ENCODE measurements at regions not wholly inside any gene's neighbourhood (a gene's known extent, or its start where the extent isn't known, plus 50 kb on each side); places are given as distances from the start of the nearest gene placed in this dataset.
"Not testable (repeated sequence)": the region's sequence is repeated elsewhere in the genome, so short reads cannot be mapped to it uniquely, and the experiment has no call there.

DNA sequence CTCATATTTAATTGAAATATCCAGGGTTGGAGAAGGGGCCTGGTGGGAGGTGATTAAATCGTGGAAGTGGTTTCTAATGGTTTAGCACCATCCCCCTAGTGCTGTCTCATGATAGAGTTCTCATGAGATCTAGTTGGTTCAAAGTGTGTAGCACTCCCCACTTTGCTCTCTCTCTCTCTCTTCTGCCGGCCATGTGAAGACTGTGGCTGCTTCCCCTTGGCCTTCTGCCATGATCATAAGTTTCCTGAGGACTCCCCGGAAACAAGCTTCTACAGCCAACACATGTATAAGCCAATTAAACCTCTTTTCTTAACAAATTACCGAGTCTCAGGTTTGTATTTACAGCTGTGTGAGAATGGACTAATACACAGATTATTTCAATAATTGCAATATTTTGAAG lies 305.8 kb upstream of the KCND2 start:
- no peak overlapping the region for H3K4me3 ChIP-seq (ENCODE audit: low read length)
- no peak overlapping the region for H2AFZ ChIP-seq (ENCODE audit: low read depth, low read length)
- H3K27me3 ChIP-seq (ENCODE audit: low read depth, low read length), result no peaks in the 10 kb centered on the region

DNA sequence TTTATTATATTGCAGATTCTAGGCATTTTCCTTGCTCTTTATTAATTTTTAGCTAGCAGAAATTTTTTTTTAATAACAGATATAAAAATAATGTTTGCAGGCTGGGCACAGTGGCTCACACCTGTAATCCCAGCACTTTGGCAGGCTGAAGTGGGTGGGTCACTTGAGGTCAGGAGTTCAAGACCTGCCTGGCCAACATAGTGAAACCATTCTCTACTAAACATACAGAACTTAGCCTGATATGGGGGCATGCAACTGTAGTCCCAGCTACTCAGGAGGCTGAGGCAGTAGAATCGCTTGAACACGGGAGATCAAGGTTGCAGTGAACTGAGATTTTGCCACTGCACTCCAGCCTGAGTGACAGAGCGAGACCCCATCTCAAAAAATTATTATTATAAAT lies 304.6 kb upstream of the KCND2 start:
- H3K4me3 ChIP-seq (ENCODE audit: low read length); H3K9me3 ChIP-seq (ENCODE audit: insufficient read depth, low read length); H2AFZ ChIP-seq (ENCODE audit: low read depth, low read length); H3K27ac ChIP-seq (ENCODE audit: low read length); H3K79me2 ChIP-seq (ENCODE audit: low read length); H3K27me3 ChIP-seq (ENCODE audit: low read depth, low read length); H3K4me1 ChIP-seq (ENCODE audit: low read length); H3K36me3 ChIP-seq (replicated peaks; ENCODE audit: low read depth, low read length); H4K20me1 ChIP-seq (ENCODE audit: insufficient read depth, low read length); H3K9ac ChIP-seq (ENCODE audit: low read length); H3K4me2 ChIP-seq (ENCODE audit: low read length): not testable (repeated sequence)

More for the DNA sequence above, 305.8 kb upstream of the KCND2 start:
- no peaks in the 10 kb centered on the region for H4K20me1 ChIP-seq (ENCODE audit: insufficient read depth, low read length)
- no peak for TF ChIP-seq EZH2phosphoT487 (IDR thresholded peaks at IDR 0.05; ENCODE audit: low read depth)
- H3K36me3 ChIP-seq (replicated peaks; ENCODE audit: low read depth, low read length), result no peaks in the 10 kb centered on the region
- H3K27ac ChIP-seq (ENCODE audit: low read length), result no peak overlapping the region
- no peaks in the 10 kb centered on the region for H3K79me2 ChIP-seq (ENCODE audit: low read length)
- H3K4me2 ChIP-seq (ENCODE audit: low read length), result no peak overlapping the region
- no peak overlapping the region for H3K9ac ChIP-seq (ENCODE audit: low read length)
- no peaks in the 10 kb centered on the region for H3K9me3 ChIP-seq (ENCODE audit: insufficient read depth, low read length)
- H3K4me1 ChIP-seq (ENCODE audit: low read length), result no peaks in the 10 kb centered on the region

DNA sequence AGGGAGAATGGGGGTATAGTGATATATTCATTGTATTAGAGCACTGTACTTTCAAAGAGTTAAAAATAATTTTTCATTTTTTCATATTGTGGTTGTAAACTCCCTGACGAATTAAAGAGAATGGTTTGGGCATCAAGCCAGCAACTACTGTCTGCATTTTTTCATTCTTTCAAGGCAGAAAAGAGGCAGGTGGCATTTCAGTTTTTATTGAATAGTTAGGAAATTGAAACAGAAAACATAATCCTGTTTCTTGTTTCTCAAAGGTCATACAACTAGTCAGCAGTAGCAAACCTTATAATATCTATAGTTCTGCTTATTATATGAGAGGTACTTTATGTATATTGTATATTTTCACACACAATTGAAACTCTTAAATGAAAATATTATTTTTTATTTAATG lies 303.9 kb upstream of the KCND2 start:
- Histone ChIP-seq H3K9me3 (ENCODE audit: insufficient read depth, low read length) (no peaks in the 10 kb centered on the region), H3K4me3 (ENCODE audit: low read length) (no peak overlapping the region)

DNA sequence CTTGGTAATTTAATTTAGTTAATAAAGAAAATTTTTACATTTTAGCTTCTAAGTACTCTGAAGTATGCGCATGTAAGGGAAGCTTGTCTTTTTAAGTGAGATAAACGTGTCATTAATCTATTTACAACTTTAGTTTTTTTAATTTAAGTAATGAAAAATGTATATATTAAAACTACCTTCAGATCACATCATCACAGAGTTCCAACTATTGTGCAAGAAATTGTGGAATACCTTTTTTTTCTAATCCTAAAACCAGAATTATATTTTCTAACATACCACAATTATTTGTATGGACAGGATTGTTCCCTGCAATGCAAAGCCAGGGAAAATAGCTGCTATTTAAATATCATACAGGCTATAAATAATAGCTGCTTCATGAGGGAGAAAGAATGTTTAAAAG lies 303.2 kb upstream of the KCND2 start:
- no peak overlapping the region for H3K9ac ChIP-seq (ENCODE audit: low read length)
- no peaks in the 10 kb centered on the region for H4K20me1 ChIP-seq (ENCODE audit: insufficient read depth, low read length)
- H3K4me2 ChIP-seq (ENCODE audit: low read length), result no peak overlapping the region
- H3K27ac ChIP-seq (ENCODE audit: low read length), result no peak overlapping the region
- H3K27me3 ChIP-seq (ENCODE audit: low read depth, low read length), result no peaks in the 10 kb centered on the region
- no peaks in the 10 kb centered on the region for H3K79me2 ChIP-seq (ENCODE audit: low read length)
- H2AFZ ChIP-seq (ENCODE audit: low read depth, low read length), result no peak overlapping the region
- TF ChIP-seq, protein P1, sequence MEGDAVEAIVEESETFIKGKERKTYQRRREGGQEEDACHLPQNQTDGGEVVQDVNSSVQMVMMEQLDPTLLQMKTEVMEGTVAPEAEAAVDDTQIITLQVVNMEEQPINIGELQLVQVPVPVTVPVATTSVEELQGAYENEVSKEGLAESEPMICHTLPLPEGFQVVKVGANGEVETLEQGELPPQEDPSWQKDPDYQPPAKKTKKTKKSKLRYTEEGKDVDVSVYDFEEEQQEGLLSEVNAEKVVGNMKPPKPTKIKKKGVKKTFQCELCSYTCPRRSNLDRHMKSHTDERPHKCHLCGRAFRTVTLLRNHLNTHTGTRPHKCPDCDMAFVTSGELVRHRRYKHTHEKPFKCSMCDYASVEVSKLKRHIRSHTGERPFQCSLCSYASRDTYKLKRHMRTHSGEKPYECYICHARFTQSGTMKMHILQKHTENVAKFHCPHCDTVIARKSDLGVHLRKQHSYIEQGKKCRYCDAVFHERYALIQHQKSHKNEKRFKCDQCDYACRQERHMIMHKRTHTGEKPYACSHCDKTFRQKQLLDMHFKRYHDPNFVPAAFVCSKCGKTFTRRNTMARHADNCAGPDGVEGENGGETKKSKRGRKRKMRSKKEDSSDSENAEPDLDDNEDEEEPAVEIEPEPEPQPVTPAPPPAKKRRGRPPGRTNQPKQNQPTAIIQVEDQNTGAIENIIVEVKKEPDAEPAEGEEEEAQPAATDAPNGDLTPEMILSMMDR (IDR thresholded peaks at IDR 0.05; ENCODE audit: low read depth, low read length), result no peak
- no peak for TF ChIP-seq EZH2phosphoT487 (IDR thresholded peaks at IDR 0.05; ENCODE audit: low read depth)
- H3K4me1 ChIP-seq (ENCODE audit: low read length), result peaks cover 7% of the 10 kb centered on the region; the same call in 1 of the 2 replicates
- no peaks in the 10 kb centered on the region for H3K9me3 ChIP-seq (ENCODE audit: insufficient read depth, low read length)
- H3K4me3 ChIP-seq (ENCODE audit: low read length), result no peak overlapping the region
- no peaks in the 10 kb centered on the region for H3K36me3 ChIP-seq (replicated peaks; ENCODE audit: low read depth, low read length)

More for the DNA sequence above, 303.9 kb upstream of the KCND2 start:
- peaks cover 7% of the 10 kb centered on the region; the same call in 1 of the 2 replicates for H3K4me1 ChIP-seq (ENCODE audit: low read length)
- no peak overlapping the region for H3K4me2 ChIP-seq (ENCODE audit: low read length)
- no peak overlapping the region for H2AFZ ChIP-seq (ENCODE audit: low read depth, low read length)
- no peaks in the 10 kb centered on the region for H3K79me2 ChIP-seq (ENCODE audit: low read length)
- H3K27ac ChIP-seq (ENCODE audit: low read length), result no peak overlapping the region
- H3K27me3 ChIP-seq (ENCODE audit: low read depth, low read length), result no peaks in the 10 kb centered on the region
- no peak overlapping the region for H3K9ac ChIP-seq (ENCODE audit: low read length)
- TF ChIP-seq, protein P1 (IDR thresholded peaks at IDR 0.05; ENCODE audit: low read depth, low read length), result no peak
- TF ChIP-seq EZH2phosphoT487 (IDR thresholded peaks at IDR 0.05; ENCODE audit: low read depth), result no peak
- no peaks in the 10 kb centered on the region for H4K20me1 ChIP-seq (ENCODE audit: insufficient read depth, low read length)
- no peaks in the 10 kb centered on the region for H3K36me3 ChIP-seq (replicated peaks; ENCODE audit: low read depth, low read length)

DNA sequence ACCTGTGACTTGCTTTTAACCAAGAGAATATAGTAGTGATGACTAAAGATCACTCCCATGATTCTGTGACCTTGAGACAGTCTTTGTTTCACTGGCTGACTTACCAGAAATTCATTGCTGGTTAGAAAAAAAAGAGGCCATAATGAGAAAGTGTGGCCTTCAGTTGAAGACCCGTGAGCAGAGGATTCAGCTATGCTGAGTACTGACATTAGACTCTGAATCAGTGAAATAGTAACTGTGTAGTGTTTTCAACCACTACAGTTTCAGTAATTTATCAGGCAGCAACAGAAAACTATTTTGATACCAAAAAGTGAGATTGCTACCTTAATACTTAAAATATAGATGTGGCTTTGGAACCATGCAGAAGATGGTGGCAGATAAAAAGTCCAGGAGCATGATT lies 298.0 kb upstream of the KCND2 start:
- no peak overlapping the region for H3K4me2 ChIP-seq (ENCODE audit: low read length)
- no peaks in the 10 kb centered on the region for H3K9me3 ChIP-seq (ENCODE audit: insufficient read depth, low read length)
- peaks cover 13% of the 10 kb centered on the region for H3K4me1 ChIP-seq (ENCODE audit: low read length)
- H3K79me2 ChIP-seq (ENCODE audit: low read length), result no peaks in the 10 kb centered on the region
- H3K27ac ChIP-seq (ENCODE audit: low read length), result 0 out of 2 replicates have a peak overlapping the region, but pooled peaks have one; percentile 6
- no peak overlapping the region for H3K9ac ChIP-seq (ENCODE audit: low read length)
- no peaks in the 10 kb centered on the region for H4K20me1 ChIP-seq (ENCODE audit: insufficient read depth, low read length)
- H3K36me3 ChIP-seq (replicated peaks; ENCODE audit: low read depth, low read length), result no peaks in the 10 kb centered on the region
- H3K4me3 ChIP-seq (ENCODE audit: low read length), result no peak overlapping the region
- no peaks in the 10 kb centered on the region for H3K27me3 ChIP-seq (ENCODE audit: low read depth, low read length)
- TF ChIP-seq EZH2phosphoT487 (IDR thresholded peaks at IDR 0.05; ENCODE audit: low read depth), result no peak
- peak overlapping the region; percentile 51; the same call in 1 of the 2 replicates for H2AFZ ChIP-seq (ENCODE audit: low read depth, low read length)

All from OCI-LY3 (cell line).